Prostate gland (tissue), 2 donors: ENCODE measurements at regions not wholly inside any gene's neighbourhood (a gene's known extent, or its start where the extent isn't known, plus 50 kb on each side); places are given as distances from the start of the nearest gene placed in this dataset.

ENCODE experiments used
- DNase-seq: peaks from one replicate; pipeline ENCODE4 v3.0.0-alpha.2; 2019; ENCODE audit warnings: low spot score
- H3K27ac ChIP-seq, 2 donors: fragments of 200-600 bp; sonication (generic); 2 replicates each; pipeline ENCODE4 v1.5.1; 2017 to 2019
- H3K27me3 ChIP-seq: fragments of 200-600 bp; sonication (generic); replicated peaks from 2 replicates; pipeline ENCODE4 v1.5.1; 2019; ENCODE audit not compliant: insufficient read depth
- H3K36me3 ChIP-seq, 2 donors: fragments of 200-600 bp; sonication (generic); 1 replicate in 1 of 2; 2 replicates in 1 of 2; pipeline versions ENCODE4 v1.5.1 to v1.8.1; 2017 to 2019
- H3K4me1 ChIP-seq: fragments of 200-600 bp; sonication (generic); replicated peaks from 2 replicates; pipeline ENCODE4 v1.5.1; 2019
- H3K4me3 ChIP-seq, 2 donors: fragments of 200-600 bp; sonication (generic); 2 replicates each; pipeline ENCODE4 v1.5.1; 2017 to 2019
- H3K9me3 ChIP-seq: fragments of 200-600 bp; sonication (generic); 2 replicates; pipeline ENCODE4 v1.5.1; 2017
- CTCF ChIP-seq, 4 experiments: fragments of 200-600 bp in 2 of 4; fragments of 450-650 bp in 2 of 4; sonication (generic) in 2 of 4; IDR thresholded peaks; 1 replicate in 3 of 4; 2 replicates in 1 of 4; pipeline ENCODE4 v1.5.1; 2016 to 2019; ENCODE audit warnings: antibody characterized with exemption in 4 of 4, mild to moderate bottlenecking in 2 of 4, moderate library complexity in 2 of 4
- POLR2A ChIP-seq: fragments of 450-650 bp; IDR thresholded peaks from one replicate; pipeline ENCODE4 v1.6.1; 2016; ENCODE audit warnings: antibody characterized with exemption, mild to moderate bottlenecking
- POLR2AphosphoS5 ChIP-seq: sonication (generic); formaldehyde crosslinking; IDR thresholded peaks from one replicate; pipeline ENCODE4 v1.6.1; 2017; ENCODE audit warnings: antibody characterized with exemption
- WGBS: methylation state at CpG from one replicate; pipeline ENCODE4 v1.1.5; 2018; 5-methylcytosine and 5-hydroxymethylcytosine counted together
- intact Hi-C: fragments of 100-400 bp; cut with DNase I; formaldehyde crosslinking; loops from one replicate; pipeline ENCODE4 v1.14.2; 2022

- Histone ChIP-seq H3K4me1 (no peaks in the 10 kb centered on the region), H3K27me3 (no peaks in the 10 kb centered on the region), H3K9me3 (no peaks in the 10 kb centered on the region), H3K27ac (no peak overlapping the region), H3K36me3 (no peaks in the 10 kb centered on the region), H3K4me3 (no peak overlapping the region)
- WGBS = 26% methylated on average over 3 of the region's 3 CpGs
- TF ChIP-seq POLR2AphosphoS5 (no peak), CTCF (IDR thresholded peaks at IDR 0.05) (no peak), POLR2A (no peak)
- intact Hi-C loops = no loop called here
- DNase-seq = no peak
Measured at GRCh38 chr1:58266242-58266641, 280.3 kb downstream of the OMA1 start.

GRCh38 chr1:58264462-58264861, 282.1 kb downstream of the OMA1 start:
- Histone ChIP-seq H3K36me3 (no peaks in the 10 kb centered on the region), H3K9me3 (no peaks in the 10 kb centered on the region), H3K4me1 (no peaks in the 10 kb centered on the region), H3K4me3 (no peak overlapping the region), H3K27ac (no peak overlapping the region), H3K27me3 (no peaks in the 10 kb centered on the region)
- intact Hi-C loops = no loop called here
- TF ChIP-seq CTCF (IDR thresholded peaks at IDR 0.05) (no peak), POLR2A (no peak), POLR2AphosphoS5 (no peak)
- DNase-seq = no peak
- 68% methylated on average over 2 of the region's 2 CpGs for WGBS

GRCh38 chr1:58262702-58263101, 283.8 kb downstream of the OMA1 start:
- no peak overlapping the region for H3K4me3 ChIP-seq
- no peaks in the 10 kb centered on the region for H3K9me3 ChIP-seq
- H3K4me1 ChIP-seq = no peaks in the 10 kb centered on the region
- H3K36me3 ChIP-seq = no peaks in the 10 kb centered on the region
- no peak overlapping the region for H3K27ac ChIP-seq
- DNase-seq = no peak
- 88% methylated on average over 2 of the region's 2 CpGs for WGBS
- TF ChIP-seq CTCF (IDR thresholded peaks at IDR 0.05) (no peak), POLR2AphosphoS5 (no peak)
- H3K27me3 ChIP-seq = no peaks in the 10 kb centered on the region
- intact Hi-C loops = no loop called here

- intact Hi-C loops = no loop called here
- 80% methylated on average over 10 of the region's 10 CpGs for WGBS
- Histone ChIP-seq H3K4me1 (no peaks in the 10 kb centered on the region), H3K9me3 (no peaks in the 10 kb centered on the region), H3K27ac (no peak overlapping the region), H3K27me3 (no peaks in the 10 kb centered on the region), H3K4me3 (no peak overlapping the region), H3K36me3 (no peaks in the 10 kb centered on the region)
- TF ChIP-seq POLR2A (no peak), CTCF (IDR thresholded peaks at IDR 0.05) (no peak), POLR2AphosphoS5 (no peak)
- DNase-seq = no peak
Measured at GRCh38 chr1:58258082-58258481, 288.4 kb downstream of the OMA1 start.

GRCh38 chr1:58257003-58257402, 289.5 kb downstream of the OMA1 start:
- no peak overlapping the region for H3K27ac ChIP-seq
- TF ChIP-seq CTCF (IDR thresholded peaks at IDR 0.05) (no peak), POLR2A (no peak), POLR2AphosphoS5 (no peak)
- WGBS = 89% methylated on average over 1 of the region's 1 CpG
- no peaks in the 10 kb centered on the region for H3K36me3 ChIP-seq
- H3K4me3 ChIP-seq = no peak overlapping the region
- no peaks in the 10 kb centered on the region for H3K9me3 ChIP-seq
- no peaks in the 10 kb centered on the region for H3K27me3 ChIP-seq
- no peaks in the 10 kb centered on the region for H3K4me1 ChIP-seq
- intact Hi-C loops = no loop called here
- DNase-seq = no peak
